ENCODE measurements at regions not wholly inside any gene's neighbourhood (a gene's known extent, or its start where the extent isn't known, plus 50 kb on each side); places are given as distances from the start of the nearest gene placed in this dataset.

DNA sequence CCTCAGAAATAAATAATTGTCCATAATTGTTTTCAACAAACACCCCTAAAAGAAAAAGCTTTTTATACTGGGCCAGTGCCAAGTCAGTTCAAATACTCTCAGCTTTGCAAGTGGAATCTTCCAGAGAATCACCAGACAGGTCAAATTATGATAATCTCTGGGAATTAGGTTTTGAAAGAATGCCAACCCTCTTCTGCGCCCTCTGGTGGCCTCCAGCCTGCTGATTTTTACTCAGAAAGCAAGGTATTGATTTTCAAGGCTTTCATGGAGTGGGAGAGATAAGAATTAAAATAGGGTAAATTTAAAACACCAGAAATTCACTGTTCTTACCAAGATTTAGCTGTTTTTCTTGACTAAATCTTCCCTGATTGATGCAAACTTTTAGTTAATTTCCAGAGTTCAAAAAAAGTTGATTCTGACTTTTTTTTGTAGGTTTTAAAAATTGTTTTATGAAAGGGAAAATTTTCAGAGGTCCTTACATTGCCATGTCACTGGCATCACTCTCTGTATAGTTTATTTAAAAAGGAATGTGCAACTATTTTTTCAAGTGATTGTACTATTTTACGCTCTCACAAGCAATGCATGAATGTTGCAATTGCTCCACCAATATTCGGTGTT, 282.9 kb upstream of the TNP1 start:
- TF ChIP-seq, protein P1, sequence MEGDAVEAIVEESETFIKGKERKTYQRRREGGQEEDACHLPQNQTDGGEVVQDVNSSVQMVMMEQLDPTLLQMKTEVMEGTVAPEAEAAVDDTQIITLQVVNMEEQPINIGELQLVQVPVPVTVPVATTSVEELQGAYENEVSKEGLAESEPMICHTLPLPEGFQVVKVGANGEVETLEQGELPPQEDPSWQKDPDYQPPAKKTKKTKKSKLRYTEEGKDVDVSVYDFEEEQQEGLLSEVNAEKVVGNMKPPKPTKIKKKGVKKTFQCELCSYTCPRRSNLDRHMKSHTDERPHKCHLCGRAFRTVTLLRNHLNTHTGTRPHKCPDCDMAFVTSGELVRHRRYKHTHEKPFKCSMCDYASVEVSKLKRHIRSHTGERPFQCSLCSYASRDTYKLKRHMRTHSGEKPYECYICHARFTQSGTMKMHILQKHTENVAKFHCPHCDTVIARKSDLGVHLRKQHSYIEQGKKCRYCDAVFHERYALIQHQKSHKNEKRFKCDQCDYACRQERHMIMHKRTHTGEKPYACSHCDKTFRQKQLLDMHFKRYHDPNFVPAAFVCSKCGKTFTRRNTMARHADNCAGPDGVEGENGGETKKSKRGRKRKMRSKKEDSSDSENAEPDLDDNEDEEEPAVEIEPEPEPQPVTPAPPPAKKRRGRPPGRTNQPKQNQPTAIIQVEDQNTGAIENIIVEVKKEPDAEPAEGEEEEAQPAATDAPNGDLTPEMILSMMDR (IDR thresholded peaks at IDR 0.05), result no peak
- no peak for TF ChIP-seq EZH2 (IDR thresholded peaks at IDR 0.05; ENCODE audit: borderline replicate concordance, insufficient read depth, low read depth, low read length, poor library complexity, severe bottlenecking)
